NCI-H460 (cell line): ENCODE measurements at regions not wholly inside any gene's neighbourhood (a gene's known extent, or its start where the extent isn't known, plus 50 kb on each side); places are given as distances from the start of the nearest gene placed in this dataset.
"Not testable (repeated sequence)": the region's sequence is repeated elsewhere in the genome, so short reads cannot be mapped to it uniquely, and the experiment has no call there.

Experiments
- DNase-seq: peaks from one replicate; pipeline ENCODE4 v3.0.0-alpha.2; 2016; ENCODE audit warnings: low read depth; ENCODE audit errors: extremely low read depth

GRCh38 chr12:87441511-87441910 lies 587.7 kb downstream of the C12orf50 start:
- no peak for DNase-seq

- peak; percentile 46 for DNase-seq
These were observed 589.0 kb downstream of the C12orf50 start for GRCh38 chr12:87439990-87440827.

- no peak for DNase-seq
These were observed 598.8 kb downstream of the C12orf50 start for GRCh38 chr12:87430444-87430843.

- DNase-seq, result no peak
These were observed 600.4 kb downstream of the C12orf50 start for GRCh38 chr12:87428701-87429277.

- no peak for DNase-seq
These were observed 601.4 kb downstream of the C12orf50 start for GRCh38 chr12:87427770-87428169.

- no peak for DNase-seq
These were observed 603.2 kb downstream of the C12orf50 start for GRCh38 chr12:87425942-87426554.

GRCh38 chr12:87421233-87421632 lies 608.0 kb downstream of the C12orf50 start:
- DNase-seq, result not testable (repeated sequence)

GRCh38 chr12:87413784-87414183 lies 615.4 kb downstream of the C12orf50 start:
- no peak for DNase-seq

- DNase-seq, result no peak
These were observed 622.3 kb downstream of the C12orf50 start for GRCh38 chr12:87406926-87407325.

- no peak for DNase-seq
These were observed 623.3 kb downstream of the C12orf50 start for GRCh38 chr12:87405918-87406317.

GRCh38 chr12:87394168-87394567 lies 635.0 kb downstream of the C12orf50 start:
- not testable (repeated sequence) for DNase-seq

- no peak for DNase-seq
These were observed 640.8 kb downstream of the C12orf50 start for GRCh38 chr12:87388376-87388775.

GRCh38 chr12:87385322-87385721 lies 643.9 kb downstream of the C12orf50 start:
- DNase-seq, result no peak

GRCh38 chr12:87384226-87384625 lies 645.0 kb downstream of the C12orf50 start:
- DNase-seq, result no peak

- no peak for DNase-seq
These were observed 645.5 kb downstream of the C12orf50 start for GRCh38 chr12:87383680-87384079.

- DNase-seq, result no peak
These were observed 646.1 kb downstream of the C12orf50 start for GRCh38 chr12:87382959-87383566.

GRCh38 chr12:87382436-87382835 lies 646.8 kb downstream of the C12orf50 start:
- DNase-seq, result no peak

GRCh38 chr12:87381742-87382141 lies 647.5 kb downstream of the C12orf50 start:
- no peak for DNase-seq

GRCh38 chr12:87378526-87378925 lies 650.7 kb downstream of the C12orf50 start:
- no peak for DNase-seq

GRCh38 chr12:87376722-87377121 lies 652.5 kb downstream of the C12orf50 start:
- no peak for DNase-seq

GRCh38 chr12:87369161-87369560 lies 660.0 kb downstream of the C12orf50 start:
- no peak for DNase-seq
